HCT116 (cell line): ENCODE measurements at regions not wholly inside any gene's neighbourhood (a gene's known extent, or its start where the extent isn't known, plus 50 kb on each side); places are given as distances from the start of the nearest gene placed in this dataset.

Source experiments
- CEBPB ChIP-seq: IDR thresholded peaks from 2 replicates; pipeline ENCODE4 v1.6.1; 2012; ENCODE audit warnings: low read depth
- EZH2 ChIP-seq: fragments of 200-600 bp; sonication (generic); IDR thresholded peaks from 2 replicates; pipeline ENCODE4 v1.6.1; 2017; ENCODE audit warnings: antibody characterized with exemption, mixed run types
- POLR2A ChIP-seq: IDR thresholded peaks from 2 replicates; pipeline ENCODE4 v1.7.0; 2011; ENCODE audit warnings: borderline replicate concordance; ENCODE audit not compliant: insufficient read depth, insufficient read length; ENCODE audit errors: extremely low read depth
- POLR2AphosphoS5 ChIP-seq: IDR thresholded peaks from 2 replicates; pipeline ENCODE4 v1.6.1; 2011; ENCODE audit warnings: mild to moderate bottlenecking, low read depth, low read length, moderate library complexity
- RAD21 ChIP-seq: IDR thresholded peaks from 2 replicates; pipeline ENCODE4 v1.6.1; 2012; ENCODE audit warnings: low read depth, mild to moderate bottlenecking
- SIN3A ChIP-seq: IDR thresholded peaks from 2 replicates; pipeline ENCODE4 v1.6.1; 2012; ENCODE audit warnings: low read depth
- SP1 ChIP-seq: IDR thresholded peaks from 2 replicates; pipeline ENCODE4 v1.6.1; 2012; ENCODE audit warnings: low read depth
- SRF ChIP-seq: IDR thresholded peaks from 2 replicates; pipeline ENCODE4 v1.6.1; 2012; ENCODE audit warnings: low read depth
- YY1 ChIP-seq: IDR thresholded peaks from 2 replicates; pipeline ENCODE4 v1.6.1; 2011; ENCODE audit warnings: low read length, low read depth, moderate library complexity, mild to moderate bottlenecking; ENCODE audit not compliant: insufficient replicate concordance; ENCODE audit errors: extremely low read depth
- TF ChIP-seq, protein P1 (sequence below), 3 experiments: fragments of 200-600 bp in 1 of 3; sonication (generic) in 1 of 3; IDR thresholded peaks in 2 of 3; conservative IDR thresholded peaks in 1 of 3; 2 replicates each; pipeline ENCODE4 v1.5.1; 2012 to 2017; ENCODE audit warnings: low read depth in 2 of 3, low read length in 2 of 3, antibody characterized with exemption in 1 of 3, borderline replicate concordance in 1 of 3, control low read depth in 1 of 3, mild to moderate bottlenecking in 1 of 3, mixed read lengths in 1 of 3, mixed run types in 1 of 3, moderate library complexity in 1 of 3; ENCODE audit not compliant: insufficient read depth in 1 of 3

DNA sequence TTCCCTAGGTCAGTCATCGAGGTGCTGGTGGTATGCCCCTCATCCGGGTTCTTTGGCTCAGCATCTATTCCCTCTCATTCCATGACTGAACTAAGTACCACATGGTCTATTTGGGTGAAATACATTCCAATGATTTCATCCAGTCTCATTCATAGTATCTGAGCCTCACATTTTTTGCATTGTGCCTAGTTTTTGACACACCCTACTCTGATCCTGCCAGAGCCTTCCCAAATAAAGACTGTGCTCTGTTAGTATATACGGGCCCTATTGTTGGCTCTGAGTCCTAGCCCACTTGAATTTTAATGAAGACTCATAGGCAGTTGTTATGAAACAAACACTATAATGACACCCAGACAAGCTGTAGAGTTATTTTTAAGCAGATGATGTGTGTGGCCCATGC lies 740.7 kb downstream of the CETN3 start:
- no peak for TF ChIP-seq POLR2A
- no peak for TF ChIP-seq SP1
- TF ChIP-seq, protein P1, sequence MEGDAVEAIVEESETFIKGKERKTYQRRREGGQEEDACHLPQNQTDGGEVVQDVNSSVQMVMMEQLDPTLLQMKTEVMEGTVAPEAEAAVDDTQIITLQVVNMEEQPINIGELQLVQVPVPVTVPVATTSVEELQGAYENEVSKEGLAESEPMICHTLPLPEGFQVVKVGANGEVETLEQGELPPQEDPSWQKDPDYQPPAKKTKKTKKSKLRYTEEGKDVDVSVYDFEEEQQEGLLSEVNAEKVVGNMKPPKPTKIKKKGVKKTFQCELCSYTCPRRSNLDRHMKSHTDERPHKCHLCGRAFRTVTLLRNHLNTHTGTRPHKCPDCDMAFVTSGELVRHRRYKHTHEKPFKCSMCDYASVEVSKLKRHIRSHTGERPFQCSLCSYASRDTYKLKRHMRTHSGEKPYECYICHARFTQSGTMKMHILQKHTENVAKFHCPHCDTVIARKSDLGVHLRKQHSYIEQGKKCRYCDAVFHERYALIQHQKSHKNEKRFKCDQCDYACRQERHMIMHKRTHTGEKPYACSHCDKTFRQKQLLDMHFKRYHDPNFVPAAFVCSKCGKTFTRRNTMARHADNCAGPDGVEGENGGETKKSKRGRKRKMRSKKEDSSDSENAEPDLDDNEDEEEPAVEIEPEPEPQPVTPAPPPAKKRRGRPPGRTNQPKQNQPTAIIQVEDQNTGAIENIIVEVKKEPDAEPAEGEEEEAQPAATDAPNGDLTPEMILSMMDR (IDR thresholded peaks at IDR 0.05 in 2 of 3, conservative IDR thresholded peaks at IDR 0.05 in 1 of 3; ENCODE audit: borderline replicate concordance in 1 of 3, insufficient read depth in 1 of 3, low read depth in 2 of 3, low read length in 2 of 3): no peak
- TF ChIP-seq RAD21: no peak
- no peak for TF ChIP-seq POLR2AphosphoS5
- TF ChIP-seq EZH2: no peak
- TF ChIP-seq SRF: no peak
- no peak for TF ChIP-seq CEBPB
- no peak for TF ChIP-seq YY1
- TF ChIP-seq SIN3A: no peak
